ENCODE measurements at regions not wholly inside any gene's neighbourhood (a gene's known extent, or its start where the extent isn't known, plus 50 kb on each side); places are given as distances from the start of the nearest gene placed in this dataset.
"Not testable (repeated sequence)": the region's sequence is repeated elsewhere in the genome, so short reads cannot be mapped to it uniquely, and the experiment has no call there.

- Mint-ChIP-seq H3K9me3 (no peaks in the 10 kb centered on the region), H3K4me1 (no peaks in the 10 kb centered on the region), H3K27me3 (no peaks in the 10 kb centered on the region), H3K4me3 (no peak overlapping the region), H3K27ac (no peak overlapping the region)
- ATAC-seq (no peak), DNase-seq (no peak)
Measured at GRCh38 chr5:32951003-32951402, 239.9 kb downstream of the NPR3 start.

GRCh38 chr5:32951878-32952277 is 240.8 kb downstream of the NPR3 start:
- DNase-seq: no peak
- no peaks in the 10 kb centered on the region for H3K4me1 Mint-ChIP-seq
- no peaks in the 10 kb centered on the region for H3K27me3 Mint-ChIP-seq
- H3K27ac Mint-ChIP-seq: no peak overlapping the region
- no peak overlapping the region for H3K4me3 Mint-ChIP-seq
- H3K9me3 Mint-ChIP-seq: no peaks in the 10 kb centered on the region
- ATAC-seq: no peak

- H3K4me1 Mint-ChIP-seq, H3K9me3 Mint-ChIP-seq, H3K4me3 Mint-ChIP-seq, DNase-seq, ATAC-seq, H3K27me3 Mint-ChIP-seq, H3K27ac Mint-ChIP-seq: not testable (repeated sequence)
Measured at GRCh38 chr5:32952421-32952820, 241.3 kb downstream of the NPR3 start.

- H3K27ac Mint-ChIP-seq: no peak overlapping the region
- no peak overlapping the region for H3K4me3 Mint-ChIP-seq
- H3K9me3 Mint-ChIP-seq: peaks cover 0 to 8% of the 10 kb centered on the region in 2 donors
- no peak for DNase-seq
- H3K4me1 Mint-ChIP-seq: no peaks in the 10 kb centered on the region
- no peak for ATAC-seq
- H3K27me3 Mint-ChIP-seq: no peaks in the 10 kb centered on the region
Measured at GRCh38 chr5:32953694-32954093, 242.6 kb downstream of the NPR3 start.

- no peak overlapping the region for H3K4me3 Mint-ChIP-seq
- H3K27me3 Mint-ChIP-seq: no peaks in the 10 kb centered on the region
- DNase-seq (no peak), ATAC-seq (no peak)
- H3K4me1 Mint-ChIP-seq: no peaks in the 10 kb centered on the region
- peaks cover 0 to 8% of the 10 kb centered on the region in 2 donors for H3K9me3 Mint-ChIP-seq
- H3K27ac Mint-ChIP-seq: no peak overlapping the region
Measured at GRCh38 chr5:32955814-32956213, 244.7 kb downstream of the NPR3 start.

GRCh38 chr5:32960340-32961058 is 249.4 kb downstream of the NPR3 start:
- Mint-ChIP-seq H3K27me3 (no peaks in the 10 kb centered on the region), H3K27ac (no peak overlapping the region), H3K4me3 (no peak overlapping the region), H3K9me3 (peaks cover 0 to 12% of the 10 kb centered on the region in 2 donors), H3K4me1 (no peaks in the 10 kb centered on the region)
- no peak for DNase-seq
- no peak for ATAC-seq

GRCh38 chr5:32961059-32961415 is 249.9 kb downstream of the NPR3 start:
- Mint-ChIP-seq H3K27ac (no peak overlapping the region), H3K9me3 (peaks cover 0 to 12% of the 10 kb centered on the region in 2 donors)
- DNase-seq: no peak

GRCh38 chr5:32964261-32964660 is 253.1 kb downstream of the NPR3 start:
- no peak for DNase-seq
- no peak for ATAC-seq
- Mint-ChIP-seq H3K9me3 (peaks cover 0 to 4% of the 10 kb centered on the region in 2 donors), H3K4me1 (no peaks in the 10 kb centered on the region), H3K27ac (no peak overlapping the region), H3K27me3 (no peaks in the 10 kb centered on the region), H3K4me3 (no peak overlapping the region)

More at GRCh38 chr5:32961059-32961415, 249.9 kb downstream of the NPR3 start:
- no peak for ATAC-seq
- Mint-ChIP-seq H3K4me1 (no peaks in the 10 kb centered on the region), H3K27me3 (no peaks in the 10 kb centered on the region), H3K4me3 (no peak overlapping the region)

GRCh38 chr5:32973646-32974045 is 262.5 kb downstream of the NPR3 start:
- Mint-ChIP-seq H3K27ac (no peak overlapping the region), H3K4me3 (no peak overlapping the region), H3K4me1 (peaks cover 4% of the 10 kb centered on the region), H3K9me3 (no peaks in the 10 kb centered on the region), H3K27me3 (no peaks in the 10 kb centered on the region)
- ATAC-seq (no peak), DNase-seq (no peak)

GRCh38 chr5:32975656-32976375 is 264.7 kb downstream of the NPR3 start:
- ATAC-seq (no peak), DNase-seq (no peak)
- Mint-ChIP-seq H3K4me1 (peaks cover 4% of the 10 kb centered on the region), H3K27me3 (no peaks in the 10 kb centered on the region), H3K9me3 (peaks cover 0 to 5% of the 10 kb centered on the region in 2 donors), H3K4me3 (no peak overlapping the region), H3K27ac (no peak overlapping the region)

- Mint-ChIP-seq H3K27me3 (no peaks in the 10 kb centered on the region), H3K27ac (no peak overlapping the region), H3K4me1 (no peaks in the 10 kb centered on the region), H3K9me3 (peaks cover 0 to 14% of the 10 kb centered on the region in 2 donors), H3K4me3 (no peak overlapping the region)
- DNase-seq (no peak), ATAC-seq (no peak)
Measured at GRCh38 chr5:32981061-32981460, 269.9 kb downstream of the NPR3 start.

GRCh38 chr5:32984851-32985610 is 273.9 kb downstream of the NPR3 start:
- no peak overlapping the region for H3K27ac Mint-ChIP-seq
- H3K9me3 Mint-ChIP-seq: peaks cover 11 to 18% of the 10 kb centered on the region in 2 donors
- H3K4me1 Mint-ChIP-seq: no peaks in the 10 kb centered on the region
- DNase-seq (no peak), ATAC-seq (no peak)
- no peak overlapping the region for H3K4me3 Mint-ChIP-seq
- no peaks in the 10 kb centered on the region for H3K27me3 Mint-ChIP-seq

GRCh38 chr5:32989815-32990214 is 278.7 kb downstream of the NPR3 start:
- Mint-ChIP-seq H3K4me3 (no peak overlapping the region), H3K27me3 (no peaks in the 10 kb centered on the region), H3K9me3 (peaks cover 11 to 23% of the 10 kb centered on the region in 2 donors), H3K4me1 (no peaks in the 10 kb centered on the region), H3K27ac (no peak overlapping the region)
- DNase-seq (no peak), ATAC-seq (no peak)

GRCh38 chr5:32990593-32991420 is 279.7 kb downstream of the NPR3 start:
- ATAC-seq (no peak), DNase-seq (no peak)
- H3K27me3 Mint-ChIP-seq: no peaks in the 10 kb centered on the region
- no peaks in the 10 kb centered on the region for H3K4me1 Mint-ChIP-seq
- no peak overlapping the region for H3K27ac Mint-ChIP-seq
- no peak overlapping the region for H3K4me3 Mint-ChIP-seq
- H3K9me3 Mint-ChIP-seq: peaks cover 11 to 15% of the 10 kb centered on the region in 2 donors

GRCh38 chr5:32991421-32991815 is 280.3 kb downstream of the NPR3 start:
- Mint-ChIP-seq H3K4me1 (no peaks in the 10 kb centered on the region), H3K4me3 (no peak overlapping the region), H3K9me3 (peaks cover 10 to 11% of the 10 kb centered on the region in 2 donors), H3K27me3 (no peaks in the 10 kb centered on the region), H3K27ac (no peak overlapping the region)
- DNase-seq (no peak), ATAC-seq (no peak)
